IMR-90 (cell line): ENCODE measurements at regions not wholly inside any gene's neighbourhood (a gene's known extent, or its start where the extent isn't known, plus 50 kb on each side); places are given as distances from the start of the nearest gene placed in this dataset.

Experiments
- ATAC-seq: fragments of 200-7000 bp; cut with Tn5 transposase; 2 replicates; pipeline ENCODE4 v1.9.1; 2020; ENCODE audit warnings: low read depth, mild to moderate bottlenecking, moderate library complexity
- BruUV-seq: library from RNA; stranded (reverse); fragments of 400-500 nt; replicated peaks from 2 replicates; lab custom pipeline; 2021; lab: Mats Ljungman, UMichigan
- CTCF ChIA-PET: fragments of 300-600 bp; formaldehyde crosslinking; extraction: SDS; loops from one replicate; lab custom pipeline; 2021; ENCODE audit warnings: antibody characterized with exemption; lab: Yijun Ruan, JAX
- POLR2A ChIA-PET: fragments of 300-600 bp; sonication (Branson Sonifier 250); formaldehyde crosslinking; loops from one replicate; lab custom pipeline; 2022; ENCODE audit warnings: antibody characterized with exemption; ENCODE audit not compliant: unreplicated experiment; lab: Charles Lee
- DNase-seq: peaks from one replicate; pipeline ENCODE4 v3.0.0; 2013
- H2AFZ ChIP-seq: replicated peaks from 2 replicates; pipeline ENCODE3; 2013; ENCODE audit warnings: low read length, mild to moderate bottlenecking; ENCODE audit not compliant: poor library complexity
- H2AK5ac ChIP-seq: 2 replicates; pipeline ENCODE4 v1.6.1; 2013; ENCODE audit warnings: low read depth, low read length, inconsistent platforms
- H2AK9ac ChIP-seq: replicated peaks from 2 replicates; pipeline ENCODE3; 2013; ENCODE audit warnings: mild to moderate bottlenecking, low read depth, low read length, moderate library complexity; ENCODE audit not compliant: poor library complexity
- H2BK120ac ChIP-seq: 2 replicates; pipeline ENCODE4 v1.6.1; 2013; ENCODE audit warnings: low read depth, low read length, inconsistent platforms
- H2BK15ac ChIP-seq: 3 replicates; pipeline ENCODE4 v1.6.1; 2013; ENCODE audit warnings: low read depth, low read length, inconsistent platforms
- H2BK20ac ChIP-seq: 2 replicates; pipeline ENCODE4 v1.6.1; 2013; ENCODE audit warnings: low read depth, mild to moderate bottlenecking, inconsistent platforms, low read length, moderate library complexity
- H2BK5ac ChIP-seq: 2 replicates; pipeline ENCODE4 v1.6.1; 2013; ENCODE audit warnings: mild to moderate bottlenecking, low read depth, low read length, inconsistent platforms; ENCODE audit not compliant: poor library complexity, severe bottlenecking
- H3K14ac ChIP-seq: replicated peaks from 2 replicates; pipeline ENCODE4 v1.6.1; 2013; ENCODE audit warnings: low read depth, low read length, inconsistent platforms
- H3K18ac ChIP-seq: 2 replicates; pipeline ENCODE4 v1.6.1; 2013; ENCODE audit warnings: low read depth, low read length, control low read depth
- H3K23ac ChIP-seq: 2 replicates; pipeline ENCODE4 v1.6.1; 2013; ENCODE audit warnings: low read depth, low read length, inconsistent platforms
- H3K27ac ChIP-seq: 2 replicates; pipeline ENCODE4 v1.5.1; 2013; ENCODE audit warnings: mild to moderate bottlenecking, control low read depth, low read length; ENCODE audit not compliant: insufficient read depth
- H3K27me3 ChIP-seq: 2 replicates; pipeline ENCODE4 v1.6.1; 2013; ENCODE audit warnings: low read length; ENCODE audit not compliant: control insufficient read depth, insufficient read depth
- H3K36me3 ChIP-seq: 2 replicates; pipeline ENCODE4 v1.6.1; 2013; ENCODE audit warnings: low read length, mixed read lengths; ENCODE audit not compliant: control insufficient read depth, insufficient read depth
- H3K4ac ChIP-seq: 2 replicates; pipeline ENCODE4 v1.6.1; 2013; ENCODE audit warnings: low read depth, low read length, inconsistent platforms
- H3K4me1 ChIP-seq: 2 replicates; pipeline ENCODE4 v1.6.1; 2013; ENCODE audit warnings: low read length, mixed read lengths; ENCODE audit not compliant: control insufficient read depth, insufficient read depth
- H3K4me2 ChIP-seq: 2 replicates; pipeline ENCODE4 v1.6.1; 2013; ENCODE audit warnings: low read depth, mild to moderate bottlenecking, control low read depth, low read length, moderate library complexity
- H3K4me3 ChIP-seq: 2 replicates; pipeline ENCODE4 v1.5.1; 2013; ENCODE audit warnings: low read depth, mild to moderate bottlenecking, control low read depth, low read length, moderate library complexity; ENCODE audit not compliant: insufficient read depth
- H3K56ac ChIP-seq: 2 replicates; pipeline ENCODE4 v1.6.1; 2013; ENCODE audit warnings: low read length, inconsistent platforms; ENCODE audit not compliant: insufficient read depth; ENCODE audit errors: extremely low read depth
- H3K79me1 ChIP-seq, 2 experiments: 2 replicates each; pipeline ENCODE4 v1.6.1; 2013; ENCODE audit warnings: low read length in 2 of 2, inconsistent platforms in 1 of 2, low read depth in 1 of 2
- H3K9ac ChIP-seq: 2 replicates; pipeline ENCODE4 v1.6.1; 2013; ENCODE audit warnings: low read depth, low read length, control low read depth
- H3K9me1 ChIP-seq: 2 replicates; pipeline ENCODE4 v1.6.1; 2013; ENCODE audit warnings: low read length, inconsistent platforms; ENCODE audit not compliant: insufficient read depth
- H3K9me3 ChIP-seq: 2 replicates; pipeline ENCODE4 v1.6.1; 2013; ENCODE audit warnings: low read length; ENCODE audit not compliant: control insufficient read depth, insufficient read depth
- H4K20me1 ChIP-seq: 2 replicates; pipeline ENCODE4 v1.6.1; 2013; ENCODE audit warnings: low read length, inconsistent platforms; ENCODE audit not compliant: insufficient read depth
- H4K5ac ChIP-seq: 2 replicates; pipeline ENCODE4 v1.6.1; 2013; ENCODE audit warnings: mild to moderate bottlenecking, low read depth, low read length, control low read depth
- H4K8ac ChIP-seq, 2 experiments: 2 replicates each; pipeline ENCODE4 v1.6.1; 2013; ENCODE audit warnings: low read depth in 2 of 2, low read length in 2 of 2, control low read depth in 1 of 2, inconsistent platforms in 1 of 2
- H4K91ac ChIP-seq: 2 replicates; pipeline ENCODE4 v1.6.1; 2013; ENCODE audit warnings: low read depth, low read length, inconsistent platforms; ENCODE audit not compliant: insufficient read depth
- BHLHE40 ChIP-seq: fragments of 150-350 bp; IDR thresholded peaks from 2 replicates; pipeline ENCODE4 v1.6.1; 2016; ENCODE audit warnings: mild to moderate bottlenecking, low read depth, low read length
- CEBPB ChIP-seq: IDR thresholded peaks from 2 replicates; pipeline ENCODE4 v1.6.1; 2012; ENCODE audit warnings: low read depth, low read length, improper control_type of control experiment
- CHD1 ChIP-seq: IDR thresholded peaks from 2 replicates; pipeline ENCODE4 v1.6.1; 2012; ENCODE audit warnings: low read depth, low read length, improper control_type of control experiment
- FOS ChIP-seq: fragments of 150-350 bp; IDR thresholded peaks from 2 replicates; pipeline ENCODE4 v1.6.1; 2016; ENCODE audit warnings: low read depth, low read length
- MAFK ChIP-seq: IDR thresholded peaks from 2 replicates; pipeline ENCODE4 v1.6.1; 2012; ENCODE audit warnings: low read depth, low read length, improper control_type of control experiment
- MXI1 ChIP-seq: IDR thresholded peaks from 2 replicates; pipeline ENCODE4 v1.6.1; 2012; ENCODE audit warnings: low read depth, mild to moderate bottlenecking, low read length, moderate library complexity, borderline replicate concordance
- NFE2L2 ChIP-seq: fragments of 150-350 bp; IDR thresholded peaks from 2 replicates; pipeline ENCODE4 v1.6.1; 2016; ENCODE audit warnings: low read depth, mild to moderate bottlenecking, low read length
- POLR2A ChIP-seq: IDR thresholded peaks from 2 replicates; pipeline ENCODE4 v1.6.1; 2012; ENCODE audit warnings: mild to moderate bottlenecking, low read depth, low read length
- RAD21 ChIP-seq: IDR thresholded peaks from 2 replicates; pipeline ENCODE4 v1.6.1; 2012; ENCODE audit warnings: low read length, improper control_type of control experiment
- RCOR1 ChIP-seq: IDR thresholded peaks from 2 replicates; pipeline ENCODE4 v1.6.1; 2012; ENCODE audit warnings: mild to moderate bottlenecking, low read length, improper control_type of control experiment; ENCODE audit not compliant: insufficient replicate concordance
- RFX5 ChIP-seq: IDR thresholded peaks from 2 replicates; pipeline ENCODE4 v1.8.0; 2012; ENCODE audit warnings: low read depth, mild to moderate bottlenecking, low read length, moderate library complexity
- WGBS, 2 experiments: methylation state at CpG; one replicate each; pipeline versions ENCODE4 v1.1.5 to v1.1.7; 2013; ENCODE audit warnings: missing lambda C conversion rate in 2 of 2; ENCODE audit not compliant: insufficient read length in 1 of 2; ENCODE audit errors: extremely low coverage in 2 of 2; 5-methylcytosine and 5-hydroxymethylcytosine counted together
- dilution Hi-C: fragments of 300-500 bp; cut with HindIII; formaldehyde crosslinking; loops from one replicate; pipeline ENCODE4 v1.14.3; 2018; ENCODE audit warnings: low sequenced_read_pairs; ENCODE audit not compliant: unreplicated experiment
- in situ Hi-C: fragments of 300-500 bp; cut with MboI; formaldehyde crosslinking; loops from 3 replicates; pipeline ENCODE4 v1.14.3; 2019; ENCODE audit warnings: low sequenced_read_pairs, inconsistent platforms, mixed read lengths
- intact Hi-C: fragments of 100-400 bp; cut with micrococcal nuclease; formaldehyde crosslinking; loops from 2 replicates; pipeline ENCODE4 v1.10.0; 2022
- TF ChIP-seq, protein P1 (sequence below): fragments of 150-350 bp; IDR thresholded peaks from 2 replicates; pipeline ENCODE4 v1.6.1; 2016; ENCODE audit warnings: low read depth, mild to moderate bottlenecking, low read length, moderate library complexity, borderline replicate concordance
- TF ChIP-seq, protein P2 (sequence below): conservative IDR thresholded peaks from 2 replicates; pipeline ENCODE4 v1.5.1; 2012; ENCODE audit warnings: mild to moderate bottlenecking, low read depth, low read length, improper control_type of control experiment
- TF ChIP-seq, protein P3 (sequence below): fragments of 150-350 bp; IDR thresholded peaks from 2 replicates; pipeline ENCODE4 v1.6.1; 2017; ENCODE audit warnings: mild to moderate bottlenecking, antibody characterized with exemption, low read length, low read depth

DNA sequence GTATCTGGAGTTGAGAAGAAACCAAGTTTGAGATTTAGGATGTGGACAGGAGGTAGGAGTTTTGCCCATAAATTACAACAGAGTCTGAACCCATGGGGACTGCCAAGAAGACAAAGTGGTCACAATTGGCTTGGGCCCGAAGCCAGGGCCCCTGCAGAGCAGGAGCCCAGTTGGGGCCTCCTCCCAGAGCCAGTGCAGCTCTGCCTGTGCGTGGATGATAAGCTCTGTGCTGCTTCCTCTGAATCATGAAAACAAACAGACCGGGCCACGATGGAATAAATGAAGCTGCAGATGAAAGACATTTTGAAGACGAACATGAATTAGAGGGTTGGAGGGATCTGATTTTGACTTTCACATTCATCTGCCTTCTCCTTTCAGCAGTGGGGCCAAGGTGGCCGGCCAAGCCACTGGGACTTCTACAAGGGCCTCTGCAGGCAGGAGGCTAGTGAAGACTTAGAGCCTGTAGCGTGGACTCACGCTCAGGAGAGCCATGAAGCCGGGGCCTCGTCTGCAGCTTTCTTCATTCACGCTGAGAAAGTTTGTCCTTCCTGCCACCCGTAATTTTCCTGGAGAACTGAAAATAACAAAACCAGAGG is 156.8 kb upstream of the LYZL1 start:
- Histone ChIP-seq H2BK120ac (peak overlapping the region; percentile 65), H4K91ac (peak overlapping the region; percentile 66; the same call in 1 of the 2 replicates), H2BK5ac (no peak overlapping the region), H3K4me1 (peaks cover 15% of the 10 kb centered on the region), H2AFZ (peak overlapping the region; percentile 68), H3K9ac (no peak overlapping the region), H3K4me2 (peak overlapping the region; percentile 23; the same call in 1 of the 2 replicates), H2AK5ac (0 out of 2 replicates have a peak overlapping the region, but pooled peaks have one; percentile 38), H2BK20ac (peak overlapping the region; percentile 63; the same call in 1 of the 2 replicates), H3K27me3 (peaks cover 4% of the 10 kb centered on the region), H3K4ac (peak overlapping the region; percentile 63), H3K56ac (0 out of 2 replicates have a peak overlapping the region, but pooled peaks have one; percentile 24), H3K36me3 (no peaks in the 10 kb centered on the region), H3K14ac (peak overlapping the region; percentile 53; the same call in 1 of the 2 replicates), H4K8ac (peak overlapping the region in 1 of 2 experiments; percentile 33; a peak in 2 of 4 replicates), H3K18ac (peak overlapping the region; percentile 48; the same call in 1 of the 2 replicates), H4K20me1 (no peaks in the 10 kb centered on the region), H3K9me3 (no peaks in the 10 kb centered on the region), H3K9me1 (peaks cover 7% of the 10 kb centered on the region; the same call in 1 of the 2 replicates), H3K79me1 (no peaks in the 10 kb centered on the region), H2BK15ac (peak overlapping the region; percentile 32; the same call in 1 of the 3 replicates), H4K5ac (peak overlapping the region; percentile 40), H3K27ac (no peak overlapping the region), H3K23ac (0 out of 2 replicates have a peak overlapping the region, but pooled peaks have one; percentile 21), H3K4me3 (no peak overlapping the region), H2AK9ac (no peak overlapping the region)
- dilution Hi-C loops (no loop called here), intact Hi-C loops (loop anchor here (2.0 to 5.0 kb wide), 3 partner anchors 140 to 453 kb away; no protein-coding TSS in a partner anchor), in situ Hi-C loops (loop anchor here (5.0 kb wide), 1 partner anchor 455 kb away; the partner anchor contains the start of gene BAMBI)
- CTCF ChIA-PET = interaction anchor here (0.6 to 1.8 kb wide), 7 partner anchors 13 to 468 kb away, joined by 3 to 10 read pairs (median 3); no protein-coding TSS in a partner anchor
- POLR2A ChIA-PET = interaction anchor here (0.6 kb wide), 1 partner anchor 452 kb away, joined by 3 read pairs; no protein-coding TSS in a partner anchor
- WGBS, 2 experiments = 91% methylated on average over 6 of the region's 12 CpGs; no CpG with 5 or more reads in 1 of the 2 experiments
- DNase-seq (peak; percentile 19), ATAC-seq (peak; percentile 49; the same call in 1 of the 2 replicates)
- BruUV-seq = no TSS peak
- no peak for TF ChIP-seq RCOR1
- TF ChIP-seq MAFK = no peak
- TF ChIP-seq RAD21 = no peak
- no peak for TF ChIP-seq CEBPB
- TF ChIP-seq FOS = no peak
- no peak for TF ChIP-seq CHD1
- no peak for TF ChIP-seq MXI1
- TF ChIP-seq, protein P1, sequence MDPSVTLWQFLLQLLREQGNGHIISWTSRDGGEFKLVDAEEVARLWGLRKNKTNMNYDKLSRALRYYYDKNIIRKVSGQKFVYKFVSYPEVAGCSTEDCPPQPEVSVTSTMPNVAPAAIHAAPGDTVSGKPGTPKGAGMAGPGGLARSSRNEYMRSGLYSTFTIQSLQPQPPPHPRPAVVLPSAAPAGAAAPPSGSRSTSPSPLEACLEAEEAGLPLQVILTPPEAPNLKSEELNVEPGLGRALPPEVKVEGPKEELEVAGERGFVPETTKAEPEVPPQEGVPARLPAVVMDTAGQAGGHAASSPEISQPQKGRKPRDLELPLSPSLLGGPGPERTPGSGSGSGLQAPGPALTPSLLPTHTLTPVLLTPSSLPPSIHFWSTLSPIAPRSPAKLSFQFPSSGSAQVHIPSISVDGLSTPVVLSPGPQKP = no peak
- TF ChIP-seq, protein P2, sequence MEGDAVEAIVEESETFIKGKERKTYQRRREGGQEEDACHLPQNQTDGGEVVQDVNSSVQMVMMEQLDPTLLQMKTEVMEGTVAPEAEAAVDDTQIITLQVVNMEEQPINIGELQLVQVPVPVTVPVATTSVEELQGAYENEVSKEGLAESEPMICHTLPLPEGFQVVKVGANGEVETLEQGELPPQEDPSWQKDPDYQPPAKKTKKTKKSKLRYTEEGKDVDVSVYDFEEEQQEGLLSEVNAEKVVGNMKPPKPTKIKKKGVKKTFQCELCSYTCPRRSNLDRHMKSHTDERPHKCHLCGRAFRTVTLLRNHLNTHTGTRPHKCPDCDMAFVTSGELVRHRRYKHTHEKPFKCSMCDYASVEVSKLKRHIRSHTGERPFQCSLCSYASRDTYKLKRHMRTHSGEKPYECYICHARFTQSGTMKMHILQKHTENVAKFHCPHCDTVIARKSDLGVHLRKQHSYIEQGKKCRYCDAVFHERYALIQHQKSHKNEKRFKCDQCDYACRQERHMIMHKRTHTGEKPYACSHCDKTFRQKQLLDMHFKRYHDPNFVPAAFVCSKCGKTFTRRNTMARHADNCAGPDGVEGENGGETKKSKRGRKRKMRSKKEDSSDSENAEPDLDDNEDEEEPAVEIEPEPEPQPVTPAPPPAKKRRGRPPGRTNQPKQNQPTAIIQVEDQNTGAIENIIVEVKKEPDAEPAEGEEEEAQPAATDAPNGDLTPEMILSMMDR = no peak
- no peak for TF ChIP-seq BHLHE40
- TF ChIP-seq RFX5 = no peak
- TF ChIP-seq, protein P3, sequence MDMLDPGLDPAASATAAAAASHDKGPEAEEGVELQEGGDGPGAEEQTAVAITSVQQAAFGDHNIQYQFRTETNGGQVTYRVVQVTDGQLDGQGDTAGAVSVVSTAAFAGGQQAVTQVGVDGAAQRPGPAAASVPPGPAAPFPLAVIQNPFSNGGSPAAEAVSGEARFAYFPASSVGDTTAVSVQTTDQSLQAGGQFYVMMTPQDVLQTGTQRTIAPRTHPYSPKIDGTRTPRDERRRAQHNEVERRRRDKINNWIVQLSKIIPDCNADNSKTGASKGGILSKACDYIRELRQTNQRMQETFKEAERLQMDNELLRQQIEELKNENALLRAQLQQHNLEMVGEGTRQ = no peak
- no peak for TF ChIP-seq POLR2A
- TF ChIP-seq NFE2L2 = no peak
